ENCODE measurements at regions not wholly inside any gene's neighbourhood (a gene's known extent, or its start where the extent isn't known, plus 50 kb on each side); places are given as distances from the start of the nearest gene placed in this dataset.

- Histone ChIP-seq H2AFZ (ENCODE audit: low read depth, low read length) (no peak overlapping the region), H3F3A (ENCODE audit: insufficient read depth, low read length, poor library complexity, severe bottlenecking) (no peaks in the 10 kb centered on the region), H3K4me2 (ENCODE audit: low read length) (no peak overlapping the region), H3K9me3 (ENCODE audit: low read length) (no peaks in the 10 kb centered on the region), H3K9me2 (ENCODE audit: insufficient read depth, low read length) (no peaks in the 10 kb centered on the region), H3K27me3 (ENCODE audit: insufficient read depth, low read depth, low read length) (no peaks in the 10 kb centered on the region), H3K27ac (ENCODE audit: low read length) (no peak overlapping the region), H3K4me3 (ENCODE audit: low read length) (no peak overlapping the region), H3K79me2 (replicated peaks; ENCODE audit: insufficient read depth, low read length) (no peaks in the 10 kb centered on the region), H3K36me3 (ENCODE audit: insufficient read depth, low read length) (no peaks in the 10 kb centered on the region), H3K9ac (ENCODE audit: low read length) (no peak overlapping the region), H4K20me1 (ENCODE audit: insufficient read depth) (no peaks in the 10 kb centered on the region)
- TF ChIP-seq EZH2 (IDR thresholded peaks at IDR 0.05; ENCODE audit: borderline replicate concordance, insufficient read depth, low read length, poor library complexity, severe bottlenecking) (no peak), RAD21 (conservative IDR thresholded peaks at IDR 0.05) (no peak), MXI1 (conservative IDR thresholded peaks at IDR 0.05; ENCODE audit: poor library complexity, severe bottlenecking) (no peak), SMC3 (conservative IDR thresholded peaks at IDR 0.05; ENCODE audit: poor library complexity) (no peak), REST (IDR thresholded peaks at IDR 0.05; ENCODE audit: borderline replicate concordance) (no peak)
These were observed 102.1 kb upstream of the STMND1 start for GRCh38 chr6:16999491-17000436.

- Histone ChIP-seq H3K36me3 (ENCODE audit: insufficient read depth, low read length) (no peaks in the 10 kb centered on the region), H3K27me3 (ENCODE audit: insufficient read depth, low read depth, low read length) (no peaks in the 10 kb centered on the region), H3K79me2 (replicated peaks; ENCODE audit: insufficient read depth, low read length) (no peaks in the 10 kb centered on the region), H3K4me2 (ENCODE audit: low read length) (no peak overlapping the region), H3K9me3 (ENCODE audit: low read length) (no peaks in the 10 kb centered on the region), H2AFZ (ENCODE audit: low read depth, low read length) (no peak overlapping the region), H3K27ac (ENCODE audit: low read length) (no peak overlapping the region), H4K20me1 (ENCODE audit: insufficient read depth) (no peaks in the 10 kb centered on the region), H3K4me3 (ENCODE audit: low read length) (no peak overlapping the region), H3K9me2 (ENCODE audit: insufficient read depth, low read length) (no peaks in the 10 kb centered on the region), H3F3A (ENCODE audit: insufficient read depth, low read length, poor library complexity, severe bottlenecking) (no peaks in the 10 kb centered on the region), H3K9ac (ENCODE audit: low read length) (no peak overlapping the region)
- no peak for TF ChIP-seq REST (IDR thresholded peaks at IDR 0.05; ENCODE audit: borderline replicate concordance)
- no peak for TF ChIP-seq EP300 (conservative IDR thresholded peaks at IDR 0.05; ENCODE audit: poor library complexity, severe bottlenecking)
- no peak for TF ChIP-seq SMC3 (conservative IDR thresholded peaks at IDR 0.05; ENCODE audit: poor library complexity)
- TF ChIP-seq POLR2AphosphoS5 (IDR thresholded peaks at IDR 0.05), result no peak
These were observed 103.4 kb upstream of the STMND1 start for GRCh38 chr6:16998461-16998860.
